Smooth muscle cell (in vitro differentiated cells): ENCODE measurements at regions not wholly inside any gene's neighbourhood (a gene's known extent, or its start where the extent isn't known, plus 50 kb on each side); places are given as distances from the start of the nearest gene placed in this dataset.

Source experiments
- DNase-seq: peaks from one replicate; lab custom pipeline; 2025; ENCODE audit not compliant: unreplicated experiment; lab: John Stamatoyannopoulos, UW
- H2AFZ ChIP-seq: fragments of 200-600 bp; sonication (generic); 2 replicates; pipeline ENCODE4 v1.6.0; 2016; ENCODE audit warnings: antibody characterized with exemption, low read depth, mild to moderate bottlenecking
- H3F3A ChIP-seq: fragments of 200-600 bp; sonication (generic); 2 replicates; pipeline ENCODE4 v1.6.0; 2017; ENCODE audit warnings: antibody characterized with exemption, low read depth
- H3K27ac ChIP-seq: fragments of 200-600 bp; sonication (generic); 2 replicates; pipeline ENCODE4 v1.5.1; 2016; ENCODE audit warnings: low read depth, mild to moderate bottlenecking
- H3K27me3 ChIP-seq: fragments of 200-600 bp; sonication (generic); 2 replicates; pipeline ENCODE4 v1.6.1; 2016; ENCODE audit warnings: low read depth, mild to moderate bottlenecking
- H3K36me3 ChIP-seq: fragments of 200-600 bp; sonication (generic); 2 replicates; pipeline ENCODE4 v1.5.1; 2016; ENCODE audit warnings: low read depth
- H3K4me1 ChIP-seq: fragments of 200-600 bp; sonication (generic); 2 replicates; pipeline ENCODE4 v1.5.1; 2016; ENCODE audit warnings: low read depth
- H3K4me2 ChIP-seq: fragments of 200-600 bp; sonication (generic); 2 replicates; pipeline ENCODE4 v1.6.0; 2016; ENCODE audit warnings: mild to moderate bottlenecking
- H3K4me3 ChIP-seq: fragments of 200-600 bp; sonication (generic); 2 replicates; pipeline ENCODE4 v1.5.1; 2016; ENCODE audit warnings: mild to moderate bottlenecking
- H3K79me2 ChIP-seq: fragments of 200-600 bp; sonication (generic); 2 replicates; pipeline ENCODE4 v1.6.0; 2016; ENCODE audit warnings: low read depth, mild to moderate bottlenecking
- H3K9ac ChIP-seq: fragments of 200-600 bp; sonication (generic); 2 replicates; pipeline ENCODE4 v1.6.0; 2016; ENCODE audit warnings: low read depth
- H3K9me3 ChIP-seq: fragments of 200-600 bp; sonication (generic); replicated peaks from 2 replicates; pipeline ENCODE4 v1.5.1; 2016; ENCODE audit warnings: low read depth
- H4K20me1 ChIP-seq: fragments of 200-600 bp; sonication (generic); 2 replicates; pipeline ENCODE4 v1.6.0; 2016; ENCODE audit warnings: low read depth
- WGBS: methylation state at CpG from one replicate; pipeline ENCODE4 v1.1.7; 2016; ENCODE audit warnings: low lambda C conversion rate; 5-methylcytosine and 5-hydroxymethylcytosine counted together
- TF ChIP-seq, protein P1 (sequence below): fragments of 200-600 bp; sonication (generic); IDR thresholded peaks from 2 replicates; pipeline ENCODE4 v1.5.1; 2017; ENCODE audit warnings: borderline replicate concordance, mild to moderate bottlenecking, antibody characterized with exemption; ENCODE audit not compliant: insufficient read depth, poor library complexity, severe bottlenecking

DNA sequence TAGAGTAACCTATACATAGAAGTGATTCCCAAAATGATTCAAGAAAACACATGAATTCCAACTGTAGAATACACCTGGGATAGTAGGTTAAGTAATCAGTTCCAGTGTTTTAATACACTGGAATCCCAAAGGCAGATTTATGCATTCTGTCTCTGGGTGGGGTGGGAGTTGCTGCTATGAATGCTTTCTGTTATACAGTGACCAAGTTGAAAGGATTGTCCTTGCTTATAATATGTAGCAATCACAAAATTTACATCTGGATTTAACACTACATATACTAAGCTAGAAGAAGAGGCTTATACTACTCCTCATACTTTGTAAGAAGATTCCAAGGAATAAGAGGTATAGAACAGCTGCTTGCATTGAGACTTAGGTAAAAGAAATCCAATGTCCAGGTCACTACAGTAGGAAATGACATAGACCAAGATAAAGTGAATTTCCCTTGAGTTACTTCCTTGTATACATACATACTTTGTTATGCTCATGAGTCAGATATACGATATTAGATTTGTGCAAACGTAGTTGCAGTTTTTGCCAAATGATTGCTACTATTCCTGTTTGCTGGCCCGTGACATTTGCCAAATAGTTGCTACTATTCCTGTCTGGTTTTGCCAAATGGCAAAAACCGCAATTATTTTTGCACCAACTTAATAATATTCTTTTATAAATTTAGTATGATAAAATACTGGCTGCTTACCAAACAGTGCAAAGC is 210.5 kb upstream of the DIAPH2 start:
- Histone ChIP-seq H3K9me3 (no peaks in the 10 kb centered on the region), H2AFZ (no peak overlapping the region), H3K9ac (no peak overlapping the region), H4K20me1 (no peaks in the 10 kb centered on the region), H3K27ac (no peak overlapping the region), H3K79me2 (no peaks in the 10 kb centered on the region), H3F3A (no peaks in the 10 kb centered on the region), H3K4me2 (no peak overlapping the region), H3K4me1 (no peaks in the 10 kb centered on the region), H3K36me3 (no peaks in the 10 kb centered on the region), H3K4me3 (no peak overlapping the region), H3K27me3 (no peaks in the 10 kb centered on the region)
- WGBS, result 91% methylated on average over 4 of the region's 4 CpGs
- DNase-seq, result no peak
- TF ChIP-seq, protein P1, sequence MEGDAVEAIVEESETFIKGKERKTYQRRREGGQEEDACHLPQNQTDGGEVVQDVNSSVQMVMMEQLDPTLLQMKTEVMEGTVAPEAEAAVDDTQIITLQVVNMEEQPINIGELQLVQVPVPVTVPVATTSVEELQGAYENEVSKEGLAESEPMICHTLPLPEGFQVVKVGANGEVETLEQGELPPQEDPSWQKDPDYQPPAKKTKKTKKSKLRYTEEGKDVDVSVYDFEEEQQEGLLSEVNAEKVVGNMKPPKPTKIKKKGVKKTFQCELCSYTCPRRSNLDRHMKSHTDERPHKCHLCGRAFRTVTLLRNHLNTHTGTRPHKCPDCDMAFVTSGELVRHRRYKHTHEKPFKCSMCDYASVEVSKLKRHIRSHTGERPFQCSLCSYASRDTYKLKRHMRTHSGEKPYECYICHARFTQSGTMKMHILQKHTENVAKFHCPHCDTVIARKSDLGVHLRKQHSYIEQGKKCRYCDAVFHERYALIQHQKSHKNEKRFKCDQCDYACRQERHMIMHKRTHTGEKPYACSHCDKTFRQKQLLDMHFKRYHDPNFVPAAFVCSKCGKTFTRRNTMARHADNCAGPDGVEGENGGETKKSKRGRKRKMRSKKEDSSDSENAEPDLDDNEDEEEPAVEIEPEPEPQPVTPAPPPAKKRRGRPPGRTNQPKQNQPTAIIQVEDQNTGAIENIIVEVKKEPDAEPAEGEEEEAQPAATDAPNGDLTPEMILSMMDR, result no peak

DNA sequence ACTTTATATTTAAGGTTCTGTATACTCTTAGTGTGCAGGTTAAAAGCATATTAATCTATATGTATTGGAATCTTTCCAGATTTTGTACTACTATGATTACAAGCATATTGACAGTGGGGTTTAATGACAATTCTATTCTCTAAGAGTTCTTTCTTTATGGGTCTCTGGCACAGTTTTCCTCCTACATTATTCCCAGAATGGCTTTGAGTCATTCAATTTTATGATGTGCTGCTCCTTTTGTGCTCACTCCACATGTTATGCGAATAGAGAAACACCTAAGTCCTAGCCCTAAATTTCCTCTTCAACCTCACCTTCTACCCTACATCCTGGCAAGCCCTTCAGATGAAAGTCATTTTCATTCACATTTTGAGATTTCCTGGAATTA is 209.9 kb upstream of the DIAPH2 start:
- 90% methylated on average over 1 of the region's 1 CpG for WGBS
- no peak overlapping the region for H3K4me3 ChIP-seq
- no peak overlapping the region for H2AFZ ChIP-seq
- no peaks in the 10 kb centered on the region for H3K4me1 ChIP-seq
- no peaks in the 10 kb centered on the region for H3K27me3 ChIP-seq
- H3K9me3 ChIP-seq, result no peaks in the 10 kb centered on the region
- no peak for DNase-seq
- H3K27ac ChIP-seq, result no peak overlapping the region
- no peak overlapping the region for H3K4me2 ChIP-seq
- no peaks in the 10 kb centered on the region for H3K79me2 ChIP-seq
- no peaks in the 10 kb centered on the region for H4K20me1 ChIP-seq
- TF ChIP-seq, protein P1, result no peak
- H3K9ac ChIP-seq, result no peak overlapping the region
- H3F3A ChIP-seq, result no peaks in the 10 kb centered on the region
- H3K36me3 ChIP-seq, result no peaks in the 10 kb centered on the region

DNA sequence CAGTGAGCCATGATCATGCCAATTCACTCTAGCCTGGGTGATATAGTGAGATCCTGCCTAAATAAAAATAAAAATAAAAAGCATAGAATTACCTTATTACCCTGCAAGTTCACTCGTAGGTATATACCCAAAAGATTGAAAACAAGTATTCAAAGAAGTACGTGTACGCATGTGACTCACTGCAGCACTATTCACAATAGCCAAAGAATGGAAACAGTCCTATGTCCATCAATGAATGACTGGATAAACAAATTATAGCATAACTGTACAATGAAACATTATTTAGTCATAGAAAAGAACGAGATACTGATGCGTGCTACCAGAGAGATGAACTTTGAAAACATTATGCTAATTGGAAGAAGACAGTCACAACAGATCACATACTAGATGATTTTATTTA is 204.6 kb upstream of the DIAPH2 start:
- no peak for DNase-seq
- Histone ChIP-seq H4K20me1 (no peaks in the 10 kb centered on the region), H3K4me1 (no peaks in the 10 kb centered on the region), H2AFZ (no peak overlapping the region), H3K4me2 (no peak overlapping the region), H3K4me3 (no peak overlapping the region), H3K79me2 (no peaks in the 10 kb centered on the region), H3K27ac (no peak overlapping the region), H3K36me3 (no peaks in the 10 kb centered on the region), H3K9me3 (no peaks in the 10 kb centered on the region), H3K27me3 (no peaks in the 10 kb centered on the region), H3F3A (no peaks in the 10 kb centered on the region), H3K9ac (no peak overlapping the region)
- WGBS, result 43% methylated on average over 5 of the region's 5 CpGs
- TF ChIP-seq, protein P1, result no peak

DNA sequence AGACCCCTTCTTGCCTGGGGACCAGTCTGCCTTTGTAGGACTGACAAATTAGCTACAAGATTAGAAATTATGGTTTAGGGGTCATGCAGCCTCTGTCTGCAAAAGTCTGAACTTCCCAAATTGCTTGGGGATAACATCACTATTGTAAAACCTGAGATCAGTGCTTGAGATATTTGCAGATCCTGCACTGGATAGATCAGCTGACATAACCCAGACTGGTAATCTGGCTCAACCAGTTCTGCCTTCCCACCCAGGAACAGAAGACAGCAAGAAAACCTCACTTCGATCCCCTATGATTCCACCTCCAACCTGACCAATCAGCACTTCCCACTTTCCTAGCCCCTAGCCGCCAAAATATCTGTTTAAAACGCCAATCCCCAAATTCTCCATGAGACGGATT is 202.8 kb upstream of the DIAPH2 start:
- Histone ChIP-seq H4K20me1 (no peaks in the 10 kb centered on the region), H2AFZ (no peak overlapping the region), H3K9me3 (no peaks in the 10 kb centered on the region), H3K79me2 (no peaks in the 10 kb centered on the region), H3K4me1 (no peaks in the 10 kb centered on the region), H3K4me3 (no peak overlapping the region), H3K36me3 (no peaks in the 10 kb centered on the region), H3K9ac (no peak overlapping the region), H3K4me2 (no peak overlapping the region), H3K27me3 (no peaks in the 10 kb centered on the region), H3K27ac (no peak overlapping the region), H3F3A (no peaks in the 10 kb centered on the region)
- WGBS, result 70% methylated on average over 4 of the region's 4 CpGs
- TF ChIP-seq, protein P1, result no peak
- DNase-seq, result no peak
